ENCODE measurements at regions not wholly inside any gene's neighbourhood (a gene's known extent, or its start where the extent isn't known, plus 50 kb on each side); places are given as distances from the start of the nearest gene placed in this dataset.

GRCh38 chr6:92588148-92588547 is 831.2 kb downstream of the EPHA7 start:
- no peak for DNase-seq

- DNase-seq = no peak
Observed at GRCh38 chr6:92587525-92587924, 831.8 kb downstream of the EPHA7 start.

GRCh38 chr6:92586236-92586977 is 833.0 kb downstream of the EPHA7 start:
- DNase-seq = no peak

GRCh38 chr6:92582211-92582610 is 837.1 kb downstream of the EPHA7 start:
- DNase-seq = no peak

- DNase-seq = no peak
Observed at GRCh38 chr6:92577077-92577719, 842.2 kb downstream of the EPHA7 start.

- no peak for DNase-seq
Observed at GRCh38 chr6:92568541-92568940, 850.8 kb downstream of the EPHA7 start.

GRCh38 chr6:92566632-92567031 is 852.7 kb downstream of the EPHA7 start:
- no peak for DNase-seq

- DNase-seq = no peak
Observed at GRCh38 chr6:92564376-92564775, 855.0 kb downstream of the EPHA7 start.

- DNase-seq = no peak
Observed at GRCh38 chr6:92559611-92560010, 859.7 kb downstream of the EPHA7 start.

- no peak for DNase-seq
Observed at GRCh38 chr6:92559003-92559402, 860.4 kb downstream of the EPHA7 start.

GRCh38 chr6:92550501-92550900 is 868.9 kb downstream of the EPHA7 start:
- no peak for DNase-seq

- no peak for DNase-seq
Observed at GRCh38 chr6:92545861-92546260, 873.5 kb downstream of the EPHA7 start.

GRCh38 chr6:92541448-92542060 is 877.8 kb downstream of the EPHA7 start:
- no peak for DNase-seq

- DNase-seq = no peak
Observed at GRCh38 chr6:92538926-92539325, 880.4 kb downstream of the EPHA7 start.

- DNase-seq = no peak
Observed at GRCh38 chr6:92538275-92538674, 881.1 kb downstream of the EPHA7 start.

GRCh38 chr6:92534109-92534508 is 885.2 kb downstream of the EPHA7 start:
- DNase-seq = no peak

GRCh38 chr6:92522589-92522988 is 896.8 kb downstream of the EPHA7 start:
- DNase-seq = no peak

- DNase-seq = no peak
Observed at GRCh38 chr6:92521553-92521952, 897.8 kb downstream of the EPHA7 start.

- no peak for DNase-seq
Observed at GRCh38 chr6:92510137-92510536, 909.2 kb downstream of the EPHA7 start.

- DNase-seq = no peak
Observed at GRCh38 chr6:92507552-92507951, 911.8 kb downstream of the EPHA7 start.

GRCh38 chr6:92504509-92504908 is 914.9 kb downstream of the EPHA7 start:
- DNase-seq = no peak

GRCh38 chr6:92497281-92497680 is 922.1 kb downstream of the EPHA7 start:
- DNase-seq = no peak

GRCh38 chr6:92496527-92496926 is 922.8 kb downstream of the EPHA7 start:
- no peak for DNase-seq

GRCh38 chr6:92495242-92495641 is 924.1 kb downstream of the EPHA7 start:
- DNase-seq = no peak

All from hematopoietic multipotent progenitor cell treated with erythropoietin and hydrocortisone succinate and interleukin-3 and kit ligand, for 6 days (in vitro differentiated cells).